ENCODE measurements at regions not wholly inside any gene's neighbourhood (a gene's known extent, or its start where the extent isn't known, plus 50 kb on each side); places are given as distances from the start of the nearest gene placed in this dataset.
A peak's percentile ranks its signal among the peaks of the same experiment; 100 is the strongest.
"Not testable (repeated sequence)": the region's sequence is repeated elsewhere in the genome, so short reads cannot be mapped to it uniquely, and the experiment has no call there.

- DNase-seq: no peak
Measured at GRCh38 chr18:29882620-29883019, 1159.9 kb downstream of the DSC3 start.

- DNase-seq: no peak
Measured at GRCh38 chr18:29879763-29880162, 1162.8 kb downstream of the DSC3 start.

GRCh38 chr18:29874519-29875098 lies 1167.9 kb downstream of the DSC3 start:
- peak in 3 of 56 donors; percentile 2 to 15 (median 2) for DNase-seq

DNA sequence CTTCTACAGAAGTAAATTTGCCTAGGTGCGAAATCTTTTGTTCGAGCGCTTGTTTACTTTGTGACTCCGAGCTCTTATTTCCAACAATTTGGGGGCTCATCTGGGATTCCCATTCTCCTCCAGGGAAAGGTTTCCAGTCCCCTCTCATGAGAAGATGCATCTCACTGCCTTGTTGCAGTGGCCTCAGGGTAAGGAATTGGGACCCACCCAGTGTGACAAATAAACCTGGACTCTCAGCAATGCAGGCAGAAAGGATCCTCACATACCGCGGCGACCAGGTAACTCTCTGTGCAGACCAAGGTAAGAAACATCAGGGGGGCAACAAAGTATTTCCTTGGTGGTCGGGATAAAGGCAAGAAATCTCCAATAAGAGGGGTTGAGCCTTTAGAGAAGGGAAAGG lies 1169.3 kb downstream of the DSC3 start:
- no peak for DNase-seq

- DNase-seq: no peak
Measured at GRCh38 chr18:29871246-29871645, 1171.3 kb downstream of the DSC3 start.

- no peak for DNase-seq
Measured at GRCh38 chr18:29862824-29863223, 1179.7 kb downstream of the DSC3 start.

- DNase-seq: no peak
Measured at GRCh38 chr18:29855637-29856036, 1186.9 kb downstream of the DSC3 start.

- DNase-seq: no peak
Measured at GRCh38 chr18:29853126-29853525, 1189.4 kb downstream of the DSC3 start.

DNA sequence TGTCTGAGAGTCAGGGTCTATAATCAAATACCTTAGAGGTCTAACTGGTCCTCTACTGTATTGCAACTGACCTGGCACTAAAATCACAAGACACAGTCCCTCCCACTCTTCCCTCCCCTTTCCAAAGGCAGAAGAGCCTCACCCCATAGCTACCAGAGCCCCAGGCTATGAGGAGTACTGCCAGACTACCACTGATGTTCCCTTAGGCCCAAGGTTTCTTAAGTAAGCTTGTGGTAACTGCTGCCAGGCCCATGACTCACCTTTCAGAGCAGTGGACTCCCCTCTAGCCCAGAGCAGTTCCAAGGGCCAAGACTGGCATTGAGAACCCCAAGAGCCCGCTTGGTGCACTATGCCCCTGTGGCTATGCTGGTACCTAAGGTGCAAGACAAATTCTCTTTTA lies 1193.4 kb downstream of the DSC3 start:
- DNase-seq: no peak

GRCh38 chr18:29841631-29842030 lies 1200.9 kb downstream of the DSC3 start:
- no peak for DNase-seq

GRCh38 chr18:29840089-29840488 lies 1202.5 kb downstream of the DSC3 start:
- DNase-seq: no peak

GRCh38 chr18:29838961-29839360 lies 1203.6 kb downstream of the DSC3 start:
- not testable (repeated sequence) for DNase-seq

DNA sequence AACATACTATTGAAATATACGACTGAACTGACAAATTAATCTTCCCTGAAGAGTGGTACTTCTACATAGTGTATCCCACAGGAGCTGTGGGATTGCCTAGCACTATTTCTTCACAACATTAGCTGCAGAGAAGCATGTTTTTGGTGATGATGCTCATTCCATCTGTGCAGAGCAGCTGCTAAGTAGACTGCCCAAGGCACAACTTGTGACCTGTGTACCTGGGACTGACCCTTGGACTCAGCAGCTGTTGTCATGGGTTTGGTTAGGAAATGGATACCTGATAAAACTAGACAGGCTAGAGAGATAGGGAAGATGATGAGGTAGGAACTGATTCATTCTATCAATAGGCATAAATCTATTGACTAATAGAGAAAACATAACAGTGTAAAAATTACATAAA lies 1204.0 kb downstream of the DSC3 start:
- DNase-seq: no peak

DNA sequence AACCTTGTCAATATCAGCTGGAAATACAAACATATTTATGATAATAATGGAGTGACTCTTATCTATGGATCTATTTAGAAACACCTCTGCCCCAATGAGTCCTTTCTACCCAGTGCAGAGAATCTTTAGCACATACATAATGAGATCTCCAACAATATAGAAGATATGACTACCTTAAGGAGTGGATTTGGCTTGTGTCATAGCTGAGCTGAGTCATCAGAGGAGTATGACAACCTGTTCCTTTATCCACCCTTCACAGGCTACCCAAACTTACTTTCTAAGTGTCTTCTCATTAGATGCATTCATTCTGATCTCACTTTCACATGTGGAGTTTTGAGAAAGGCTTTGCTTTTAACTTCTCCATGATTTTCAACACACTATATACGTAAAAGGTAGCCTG lies 1218.9 kb downstream of the DSC3 start:
- no peak for DNase-seq

DNA sequence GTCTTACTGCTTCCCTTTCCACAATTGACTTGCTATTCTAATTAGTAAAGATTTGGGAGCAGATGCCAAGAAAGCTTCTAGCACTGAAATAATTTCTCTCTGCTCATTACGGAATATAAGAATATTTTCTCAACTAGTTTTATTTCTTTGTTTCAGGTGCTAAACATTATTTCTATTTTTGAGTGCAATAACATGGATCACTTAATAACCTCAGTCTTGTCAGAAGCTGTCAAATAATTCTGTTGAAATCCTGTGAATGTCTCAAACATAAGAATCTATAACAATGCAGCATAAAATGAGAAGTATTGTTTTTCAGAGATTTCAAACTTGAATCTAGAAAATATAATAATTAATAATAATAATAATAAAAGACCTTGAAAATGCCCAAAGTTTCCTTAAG lies 1221.0 kb downstream of the DSC3 start:
- no peak for DNase-seq

GRCh38 chr18:29811519-29811918 lies 1231.0 kb downstream of the DSC3 start:
- DNase-seq: no peak

GRCh38 chr18:29780816-29781215 lies 1261.7 kb downstream of the DSC3 start:
- DNase-seq: no peak

DNA sequence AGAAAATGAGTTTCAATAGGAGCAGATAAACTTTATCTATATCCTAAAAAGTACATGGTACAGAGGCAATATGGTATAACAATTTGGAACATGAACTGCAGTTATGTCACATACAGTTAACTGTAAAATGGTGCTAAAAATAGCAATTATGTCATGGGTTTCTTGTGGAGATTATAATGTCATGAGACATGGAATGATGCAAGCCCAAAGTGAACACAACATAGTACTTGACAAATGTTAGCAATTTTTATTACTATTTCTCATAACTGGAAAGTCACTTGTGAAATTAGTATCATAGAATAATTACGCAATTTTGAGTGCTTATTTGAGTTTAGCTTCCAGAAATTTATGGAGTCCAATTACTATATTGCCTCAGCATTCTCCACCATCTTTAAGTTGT lies 1263.4 kb downstream of the DSC3 start:
- DNase-seq: no peak

- no peak for DNase-seq
Measured at GRCh38 chr18:29753379-29753778, 1289.2 kb downstream of the DSC3 start.

DNA sequence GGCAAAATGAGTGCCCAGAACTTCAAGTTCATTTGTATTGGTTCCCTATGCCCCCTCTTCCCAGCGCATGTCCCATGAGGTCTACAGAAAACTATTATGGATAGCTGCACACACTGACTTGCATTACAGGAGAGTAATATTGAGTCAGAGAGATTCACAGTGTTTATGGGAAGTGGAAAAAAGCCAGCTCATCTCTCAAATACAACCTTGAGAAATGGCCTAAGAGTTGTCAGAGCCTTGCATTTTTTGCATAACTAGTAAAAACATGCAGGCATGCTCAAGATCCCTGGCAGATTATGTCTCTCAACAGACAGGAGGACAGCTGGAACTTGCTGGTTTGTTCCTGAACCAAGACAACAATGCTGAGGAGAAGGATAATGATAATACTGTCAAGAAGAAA lies 1292.8 kb downstream of the DSC3 start:
- DNase-seq: no peak

GRCh38 chr18:29741461-29741860 lies 1301.1 kb downstream of the DSC3 start:
- no peak for DNase-seq

DNA sequence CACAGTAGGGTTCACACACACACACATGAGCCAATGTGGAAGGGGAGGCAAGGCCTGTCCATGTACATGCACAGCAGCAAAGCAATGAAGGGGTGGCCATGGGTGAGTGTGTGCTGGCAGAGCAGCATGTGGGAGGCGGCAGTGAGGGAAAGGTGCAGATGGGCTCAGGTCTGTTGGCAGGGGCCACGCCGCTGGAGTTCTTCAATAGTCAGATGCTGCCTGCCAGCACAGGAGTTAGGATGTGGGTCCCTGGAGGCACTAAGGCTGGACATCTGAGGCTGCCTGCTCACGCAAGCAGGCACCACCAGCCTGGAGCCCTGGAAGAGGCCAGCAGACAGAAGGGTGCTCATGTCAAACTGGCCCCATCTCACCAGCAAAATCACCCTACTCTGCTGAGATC lies 1304.9 kb downstream of the DSC3 start:
- DNase-seq: no peak

DNA sequence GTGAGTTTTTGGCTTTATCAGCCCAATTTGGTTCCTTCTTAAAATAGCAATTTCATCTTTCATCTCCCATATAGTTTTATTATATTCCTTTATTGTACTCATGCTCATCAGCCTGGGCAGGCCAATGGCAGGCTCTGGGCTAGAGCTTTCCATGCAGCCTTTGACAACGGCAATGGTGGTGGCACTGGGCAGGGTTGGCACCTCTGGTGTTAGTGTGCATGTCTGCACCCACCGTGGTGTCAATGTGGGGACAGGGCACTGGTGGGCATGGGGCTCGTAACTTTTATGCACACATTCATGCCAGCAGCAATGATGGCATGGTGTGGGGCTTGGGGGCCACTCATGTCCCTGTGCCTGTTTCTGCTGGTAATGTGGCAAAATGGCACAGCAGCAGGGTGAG lies 1305.4 kb downstream of the DSC3 start:
- no peak for DNase-seq

DNA sequence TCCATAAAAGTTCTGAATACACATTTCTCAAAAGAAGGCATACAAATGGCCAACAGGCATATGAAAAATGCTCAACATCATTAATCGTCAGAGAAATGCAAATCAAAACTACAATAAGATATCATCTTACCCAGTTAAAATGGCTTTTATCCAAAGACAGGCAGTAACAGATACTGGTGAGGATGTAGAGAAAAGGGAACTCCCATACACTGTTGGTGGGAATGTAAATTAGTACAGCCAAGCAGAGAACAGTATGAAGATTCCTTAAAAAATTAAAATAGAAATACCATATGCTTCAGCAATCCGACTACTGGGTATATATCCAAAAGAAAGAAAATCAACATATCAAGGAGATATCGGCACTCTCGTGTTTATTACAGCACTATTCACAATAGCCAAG lies 1312.5 kb downstream of the DSC3 start:
- DNase-seq: no peak

Data from nucleus accumbens (tissue), 56 donors.